Medulla oblongata (tissue), 1 donor: ENCODE measurements at regions not wholly inside any gene's neighbourhood (a gene's known extent, or its start where the extent isn't known, plus 50 kb on each side); places are given as distances from the start of the nearest gene placed in this dataset.
"Not testable (repeated sequence)": the region's sequence is repeated elsewhere in the genome, so short reads cannot be mapped to it uniquely, and the experiment has no call there.

Experiments used
- DNase-seq: peaks from one replicate; pipeline ENCODE4 v3.0.0-alpha.2; 2015; ENCODE audit errors: extremely low spot score

GRCh38 chr11:37431633-37432230 lies 833.7 kb upstream of the RAG2 start:
- DNase-seq = not testable (repeated sequence)

DNA sequence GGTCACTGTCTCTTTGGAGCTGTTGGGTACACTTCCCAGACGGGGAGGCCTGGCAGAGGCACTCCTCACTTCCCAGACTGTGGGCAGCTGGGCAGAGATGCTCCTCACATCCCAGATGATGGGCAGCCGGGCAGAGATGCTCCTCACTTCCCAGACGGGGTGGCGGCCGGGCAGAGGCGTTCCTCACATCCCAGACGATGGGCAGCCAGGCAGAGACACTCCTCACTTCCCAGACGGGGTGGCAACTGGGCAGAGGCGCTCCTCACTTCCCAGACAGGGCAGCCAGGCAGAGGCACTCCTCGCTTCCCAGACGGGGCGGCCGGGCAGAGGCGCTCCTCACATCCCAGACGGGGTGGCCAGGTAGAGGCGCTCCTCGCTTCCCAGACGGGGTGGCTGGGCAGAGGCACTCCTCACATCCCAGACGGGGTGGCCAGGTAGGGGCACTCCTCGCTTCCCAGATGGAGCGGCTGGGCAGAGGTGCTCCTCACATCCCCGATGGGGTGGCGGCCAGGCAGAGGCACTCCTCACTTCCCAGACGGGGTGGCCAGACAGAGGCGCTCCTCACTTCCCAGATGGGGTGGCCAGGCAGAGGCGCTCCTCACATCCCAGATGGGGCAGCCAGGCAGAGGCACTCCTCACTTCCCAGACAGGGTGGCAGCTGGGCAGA lies 833.1 kb upstream of the RAG2 start:
- not testable (repeated sequence) for DNase-seq

GRCh38 chr11:37422511-37422910 lies 824.5 kb upstream of the RAG2 start:
- no peak for DNase-seq

DNA sequence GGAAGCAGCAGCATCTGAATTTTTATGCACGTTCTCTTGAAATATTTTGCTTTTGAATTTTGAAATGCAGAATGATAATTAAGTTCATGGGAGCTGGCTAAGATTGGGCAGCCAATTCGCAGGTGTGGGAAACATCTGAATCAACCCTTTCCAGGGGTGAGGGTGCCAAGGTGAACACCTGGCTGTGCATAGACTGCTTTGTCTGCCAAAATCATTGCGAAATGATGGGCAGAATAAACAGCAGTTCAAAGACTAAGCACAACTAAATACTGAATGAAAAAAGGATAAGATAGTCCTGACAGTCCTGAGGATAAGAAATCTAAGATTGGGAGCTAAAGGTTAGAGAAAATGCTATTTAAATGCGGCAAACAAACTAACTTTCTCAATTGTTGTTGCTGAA lies 813.3 kb upstream of the RAG2 start:
- DNase-seq = no peak

DNA sequence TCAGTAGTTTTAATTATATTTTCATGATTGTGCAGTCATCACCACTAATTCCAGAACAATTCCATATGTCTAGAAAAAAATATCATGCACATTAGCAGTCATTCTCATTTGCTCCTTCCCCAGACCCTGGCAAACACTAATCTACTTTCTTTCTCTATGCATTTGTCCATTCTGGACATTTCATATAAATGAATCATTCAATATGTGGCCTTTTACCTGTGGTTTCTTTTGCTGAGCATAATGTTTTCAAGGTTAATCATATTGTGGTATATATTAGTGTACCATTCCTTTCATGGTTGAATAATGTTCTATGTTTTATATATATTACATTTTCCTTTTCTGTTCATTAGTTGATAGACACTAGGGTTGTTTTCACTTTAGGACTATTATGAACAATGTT lies 811.1 kb upstream of the RAG2 start:
- no peak for DNase-seq

DNA sequence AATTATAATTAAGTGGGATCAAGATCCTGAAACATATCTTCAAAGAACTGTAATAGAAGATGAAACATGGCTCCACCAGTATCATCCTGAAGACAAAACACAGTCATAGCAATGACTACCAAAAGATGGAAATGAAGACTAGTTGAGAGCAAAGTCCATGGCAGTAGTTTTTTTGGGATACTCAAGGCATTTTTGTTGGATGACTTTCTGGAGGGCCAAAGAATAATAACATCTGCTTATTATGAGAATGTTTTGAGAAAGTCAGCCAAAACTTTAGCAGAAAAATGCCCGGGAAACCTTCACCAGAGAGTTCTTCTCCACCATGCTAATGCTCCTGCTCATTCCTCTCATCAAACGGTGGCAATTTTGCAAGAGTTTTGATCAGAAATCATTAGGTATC lies 809.4 kb upstream of the RAG2 start:
- no peak for DNase-seq

DNA sequence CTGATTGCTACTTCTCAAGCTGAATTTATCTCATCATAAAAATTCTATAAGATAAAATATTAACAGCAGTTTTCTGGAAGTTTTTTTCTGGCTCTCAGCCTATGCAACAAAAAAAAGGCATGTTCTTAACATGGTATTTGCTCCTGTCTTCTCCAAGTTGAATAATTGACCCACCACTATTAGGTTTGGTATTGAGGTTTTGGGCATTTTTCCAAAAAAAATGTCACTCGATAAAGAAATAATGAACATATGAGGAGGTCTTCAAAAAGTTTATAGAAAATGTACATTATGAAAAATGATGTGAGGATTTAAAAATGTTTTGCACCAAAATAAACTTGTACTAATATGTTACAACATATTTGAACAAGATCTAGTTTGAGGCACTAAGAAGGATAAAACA lies 808.6 kb upstream of the RAG2 start:
- no peak for DNase-seq

DNA sequence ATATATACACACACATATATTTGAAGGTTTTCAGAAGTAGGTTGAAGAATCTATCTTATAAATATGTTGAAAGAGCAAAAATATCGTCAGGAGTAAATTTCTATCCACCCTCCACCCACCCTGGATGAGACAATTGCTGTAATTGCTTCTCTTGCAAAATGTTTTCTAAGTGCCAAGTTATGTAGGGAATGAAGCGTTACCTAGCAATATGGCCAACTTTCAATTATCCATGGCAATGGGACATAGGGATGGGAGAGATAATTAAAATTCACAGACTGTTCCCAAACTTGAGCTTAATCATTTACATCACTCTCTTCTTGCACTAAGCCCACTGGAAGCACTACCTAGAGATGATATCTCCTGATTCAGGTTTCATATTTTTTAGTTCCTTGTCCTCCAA lies 806.2 kb upstream of the RAG2 start:
- no peak for DNase-seq

GRCh38 chr11:37402663-37403062 lies 804.6 kb upstream of the RAG2 start:
- no peak for DNase-seq

- DNase-seq = no peak
Observed at GRCh38 chr11:37394236-37394870, 796.3 kb upstream of the RAG2 start.

DNA sequence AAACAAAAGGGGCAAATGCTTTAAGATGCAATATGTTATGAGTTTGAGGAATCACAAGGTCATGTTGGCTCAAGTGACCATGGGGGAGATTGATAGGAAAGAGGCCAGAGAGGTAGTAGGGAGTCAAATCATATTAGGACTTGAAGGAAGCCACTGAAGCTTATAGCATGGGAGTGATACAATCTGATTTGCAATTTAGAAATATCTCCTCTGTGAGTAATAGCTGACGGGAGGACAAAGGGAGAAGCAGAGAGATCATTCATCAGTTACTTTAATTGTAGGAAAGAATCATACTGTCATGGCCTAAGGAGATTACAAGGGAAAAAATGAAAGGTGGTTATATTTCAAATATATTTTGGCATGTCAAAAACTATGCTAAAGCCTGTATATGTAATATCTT lies 793.6 kb upstream of the RAG2 start:
- DNase-seq = no peak

DNA sequence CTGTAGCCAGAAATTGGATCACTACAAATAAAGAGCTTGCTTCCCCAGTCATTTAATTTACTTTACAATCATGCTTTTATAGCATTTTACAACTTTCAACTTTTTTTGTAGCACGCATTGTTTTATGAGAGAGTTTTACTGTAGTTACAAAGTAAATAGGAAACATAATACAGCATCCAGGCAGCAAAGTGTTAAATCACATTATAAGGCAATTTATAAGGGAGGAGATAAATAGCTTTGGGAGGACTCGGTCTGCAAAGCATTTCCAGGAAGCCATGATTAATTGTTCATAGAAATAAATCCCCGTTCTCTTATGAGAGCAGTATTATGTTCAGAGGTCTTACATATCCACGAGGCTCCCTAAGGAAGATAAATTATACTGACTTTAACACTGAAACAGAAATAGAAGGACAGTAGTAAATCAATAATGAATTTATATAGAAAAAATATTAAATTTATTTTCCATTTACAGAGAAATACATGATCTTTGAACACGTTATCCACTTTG lies 792.6 kb upstream of the RAG2 start:
- DNase-seq = no peak

DNA sequence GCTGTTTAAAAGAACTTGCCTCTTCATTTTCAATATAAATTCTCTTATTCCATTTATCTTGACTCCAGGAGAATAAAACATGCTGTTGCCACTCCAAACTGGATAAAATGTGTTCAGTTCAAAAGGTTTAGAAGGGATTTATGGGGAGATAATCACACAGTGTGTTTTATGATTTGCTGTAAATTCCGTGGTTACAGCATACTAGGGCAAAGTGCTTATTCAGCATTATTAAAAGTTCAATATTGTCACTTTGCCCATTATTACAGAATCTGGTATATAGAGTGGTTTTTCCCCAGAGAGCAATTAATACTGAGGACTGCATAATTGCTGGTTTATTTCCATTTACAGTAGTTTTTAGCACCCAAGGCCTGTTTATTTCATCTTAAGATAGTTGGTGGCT lies 780.9 kb upstream of the RAG2 start:
- DNase-seq = no peak

DNA sequence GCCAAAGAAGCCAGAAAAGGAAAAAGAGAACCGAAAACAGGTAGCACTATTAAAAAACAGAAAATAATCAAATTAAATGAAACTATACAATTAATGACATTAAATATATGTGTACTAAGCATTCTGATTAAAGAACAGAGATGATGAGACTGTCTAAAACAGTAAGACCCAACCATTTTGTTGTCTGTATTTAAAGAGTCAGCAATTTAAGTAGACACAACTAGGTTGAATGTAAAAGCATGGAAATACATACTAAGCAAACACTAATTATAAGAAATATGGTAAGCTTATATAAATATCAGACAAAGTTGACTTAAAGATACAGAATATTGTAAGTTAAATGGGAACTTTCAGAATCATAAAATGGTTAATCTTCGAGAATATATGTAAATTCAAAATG lies 774.6 kb upstream of the RAG2 start:
- no peak for DNase-seq

DNA sequence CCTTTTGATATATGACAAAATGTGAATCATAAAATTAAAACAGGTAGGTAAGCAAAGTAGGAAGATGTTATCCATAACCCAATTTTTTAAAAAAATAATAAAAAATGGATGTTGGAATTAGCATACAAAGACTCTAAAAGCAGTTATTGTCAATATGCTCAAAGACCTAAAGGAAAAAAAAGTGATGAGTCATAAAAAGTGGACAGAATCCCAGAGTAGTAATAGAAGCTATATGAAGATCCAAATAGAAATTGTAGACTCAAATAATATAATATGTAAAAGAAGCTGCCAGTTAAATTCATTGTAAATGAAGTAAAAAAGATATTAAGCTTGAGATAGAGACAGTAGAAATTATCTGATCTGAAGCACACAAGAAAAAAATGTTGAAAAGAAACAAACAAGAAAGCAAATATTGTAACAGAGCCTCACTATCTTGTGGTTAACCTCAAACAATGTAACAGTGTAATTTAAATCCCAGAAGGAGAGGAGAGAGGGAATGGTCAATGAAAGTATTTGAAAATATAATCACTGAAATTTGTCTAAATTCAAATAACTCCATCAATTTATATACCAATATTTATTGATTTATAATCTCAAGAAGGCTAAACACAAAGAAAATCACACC lies 773.4 kb upstream of the RAG2 start:
- no peak for DNase-seq

GRCh38 chr11:37370817-37371216 lies 772.8 kb upstream of the RAG2 start:
- no peak for DNase-seq

DNA sequence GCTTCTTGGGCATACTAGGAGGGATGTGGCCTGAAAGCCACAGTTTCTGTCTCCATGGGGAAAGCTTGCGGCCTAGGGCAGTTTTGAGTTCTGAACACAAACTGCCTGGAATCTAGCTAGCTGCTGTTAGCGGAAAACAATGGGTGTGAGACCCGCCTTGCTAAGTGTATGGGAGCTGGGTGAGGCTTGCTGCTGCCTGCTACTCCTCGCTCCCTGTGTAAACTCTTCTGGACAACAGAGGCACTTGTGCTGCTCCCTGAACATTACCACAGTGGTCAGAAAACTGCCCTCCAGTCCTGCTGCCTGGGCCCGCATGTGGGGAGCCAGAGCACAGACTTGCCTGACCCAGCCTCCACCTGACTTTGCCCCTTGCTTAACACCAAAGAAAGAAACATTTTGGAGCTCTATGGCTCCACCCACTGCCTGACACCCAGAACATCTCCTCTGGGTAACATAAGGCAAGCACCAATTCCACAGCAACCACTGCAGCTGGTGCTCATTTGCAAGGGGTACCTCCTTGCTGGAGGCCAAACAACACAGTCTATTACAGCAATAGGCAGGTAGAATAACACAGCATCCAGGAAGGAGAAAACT lies 766.3 kb upstream of the RAG2 start:
- no peak for DNase-seq

DNA sequence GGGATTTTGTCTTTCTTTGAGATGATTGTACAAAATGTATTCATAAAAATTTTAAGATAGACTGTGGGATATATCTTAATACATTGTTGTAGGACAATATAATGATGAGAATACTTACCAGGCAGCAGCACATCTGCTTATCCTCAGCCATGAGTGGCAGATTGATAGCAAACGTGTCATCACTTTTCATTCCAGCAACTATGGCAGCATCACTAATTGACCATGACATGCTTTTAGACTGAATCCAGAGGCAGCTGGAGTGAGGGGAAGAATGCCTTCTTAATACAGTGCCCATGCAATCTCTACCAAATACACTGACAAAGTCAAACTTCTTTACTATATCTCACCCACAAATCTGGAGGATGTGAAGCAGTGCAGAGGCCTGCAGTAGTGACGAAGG lies 755.2 kb upstream of the RAG2 start:
- no peak for DNase-seq

DNA sequence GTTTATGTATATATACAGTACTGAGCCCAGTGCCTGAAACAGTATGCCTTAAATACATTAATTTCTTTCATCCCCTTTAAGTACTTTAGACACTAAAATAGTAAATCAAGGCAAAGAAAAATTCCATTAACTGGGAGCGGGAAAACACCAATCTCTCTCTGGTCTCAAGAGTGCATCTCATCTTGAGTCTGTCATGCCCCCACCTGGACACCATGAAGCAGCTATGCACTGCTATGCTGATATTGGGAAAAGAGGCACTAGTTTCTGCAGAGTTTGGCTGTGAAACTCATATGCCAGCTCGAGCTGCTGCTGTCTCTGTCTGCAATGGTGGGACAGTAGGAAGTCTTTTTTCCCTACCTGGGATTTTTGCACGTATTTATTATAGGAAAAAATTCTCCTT lies 754.4 kb upstream of the RAG2 start:
- no peak for DNase-seq

DNA sequence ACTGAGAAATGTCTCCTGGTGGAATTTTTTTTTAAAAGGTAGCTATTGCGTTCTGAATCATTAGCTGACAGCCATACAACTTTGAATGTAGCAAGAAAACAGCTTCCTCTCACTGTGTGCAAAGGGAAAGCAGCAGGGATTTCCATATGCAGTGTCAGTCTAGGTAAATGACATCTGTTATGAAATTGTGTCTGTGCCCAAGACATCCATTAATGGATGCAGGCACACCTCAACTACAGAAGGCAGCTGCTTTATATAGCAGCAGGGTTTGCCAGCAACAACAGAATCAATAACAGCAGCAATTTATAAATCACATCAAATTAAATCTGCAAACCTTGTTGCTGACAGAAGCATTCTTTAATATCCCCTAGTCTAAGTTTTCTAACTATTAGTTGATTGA lies 745.3 kb upstream of the RAG2 start:
- DNase-seq = no peak

GRCh38 chr11:37336401-37336800 lies 738.4 kb upstream of the RAG2 start:
- no peak for DNase-seq

GRCh38 chr11:37333345-37333744 lies 735.3 kb upstream of the RAG2 start:
- DNase-seq = no peak
